PC-9 (cell line): ENCODE measurements at regions not wholly inside any gene's neighbourhood (a gene's known extent, or its start where the extent isn't known, plus 50 kb on each side); places are given as distances from the start of the nearest gene placed in this dataset.

Experiments
- EZH2 ChIP-seq: fragments of 200-600 bp; sonication (generic); IDR thresholded peaks from 2 replicates; pipeline ENCODE4 v1.8.0; 2017; ENCODE audit warnings: antibody characterized with exemption, low read depth
- TF ChIP-seq, protein P1 (sequence below): fragments of 200-600 bp; sonication (generic); conservative IDR thresholded peaks from 2 replicates; pipeline ENCODE4 v1.6.1; 2017; ENCODE audit warnings: mixed run types, antibody characterized with exemption, mild to moderate bottlenecking, moderate library complexity

DNA sequence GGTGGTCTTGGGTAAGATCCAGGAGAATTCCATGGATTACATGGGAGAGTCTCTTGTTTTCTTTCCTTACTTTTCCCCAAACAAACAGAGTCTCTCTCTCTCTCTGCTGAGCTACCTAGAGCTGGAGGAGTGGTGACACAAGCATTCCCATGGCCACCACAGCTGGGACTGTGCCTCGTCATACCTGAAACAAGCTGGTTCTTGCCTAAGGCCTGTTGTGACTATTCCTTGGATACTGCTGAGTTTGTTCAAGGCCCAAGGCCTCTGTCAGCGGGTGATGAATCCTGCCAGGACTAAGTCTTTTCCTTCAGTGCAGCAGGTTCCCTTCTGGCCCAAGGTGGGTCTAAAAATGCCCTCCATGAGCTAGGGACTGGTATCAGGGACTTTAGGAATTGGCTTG, 378.1 kb upstream of the ZNF385D start:
- no peak for TF ChIP-seq EZH2
- TF ChIP-seq, protein P1, sequence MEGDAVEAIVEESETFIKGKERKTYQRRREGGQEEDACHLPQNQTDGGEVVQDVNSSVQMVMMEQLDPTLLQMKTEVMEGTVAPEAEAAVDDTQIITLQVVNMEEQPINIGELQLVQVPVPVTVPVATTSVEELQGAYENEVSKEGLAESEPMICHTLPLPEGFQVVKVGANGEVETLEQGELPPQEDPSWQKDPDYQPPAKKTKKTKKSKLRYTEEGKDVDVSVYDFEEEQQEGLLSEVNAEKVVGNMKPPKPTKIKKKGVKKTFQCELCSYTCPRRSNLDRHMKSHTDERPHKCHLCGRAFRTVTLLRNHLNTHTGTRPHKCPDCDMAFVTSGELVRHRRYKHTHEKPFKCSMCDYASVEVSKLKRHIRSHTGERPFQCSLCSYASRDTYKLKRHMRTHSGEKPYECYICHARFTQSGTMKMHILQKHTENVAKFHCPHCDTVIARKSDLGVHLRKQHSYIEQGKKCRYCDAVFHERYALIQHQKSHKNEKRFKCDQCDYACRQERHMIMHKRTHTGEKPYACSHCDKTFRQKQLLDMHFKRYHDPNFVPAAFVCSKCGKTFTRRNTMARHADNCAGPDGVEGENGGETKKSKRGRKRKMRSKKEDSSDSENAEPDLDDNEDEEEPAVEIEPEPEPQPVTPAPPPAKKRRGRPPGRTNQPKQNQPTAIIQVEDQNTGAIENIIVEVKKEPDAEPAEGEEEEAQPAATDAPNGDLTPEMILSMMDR, result no peak
